Karpas-422 (cell line): ENCODE measurements at regions not wholly inside any gene's neighbourhood (a gene's known extent, or its start where the extent isn't known, plus 50 kb on each side); places are given as distances from the start of the nearest gene placed in this dataset.
"Not testable (repeated sequence)": the region's sequence is repeated elsewhere in the genome, so short reads cannot be mapped to it uniquely, and the experiment has no call there.

Source experiments
- DNase-seq: peaks from one replicate; pipeline ENCODE4 v3.0.0-alpha.2; 2015
- H2AFZ ChIP-seq: fragments of 200-600 bp; sonication (generic); 2 replicates; pipeline ENCODE4 v1.6.1; 2014; ENCODE audit warnings: antibody characterized with exemption, low read length, mixed read lengths
- H3K27ac ChIP-seq: fragments of 200-600 bp; sonication (generic); 2 replicates; pipeline ENCODE4 v1.5.1; 2014; ENCODE audit warnings: mild to moderate bottlenecking, low read length, moderate library complexity
- H3K27me3 ChIP-seq: fragments of 200-600 bp; sonication (generic); 2 replicates; pipeline ENCODE4 v1.6.1; 2014; ENCODE audit warnings: low read length, mixed read lengths
- H3K36me3 ChIP-seq: fragments of 200-600 bp; sonication (generic); 2 replicates; pipeline ENCODE4 v1.6.1; 2014; ENCODE audit warnings: low read length, mixed read lengths; ENCODE audit not compliant: insufficient read depth
- H3K4me1 ChIP-seq: fragments of 200-600 bp; sonication (generic); 2 replicates; pipeline ENCODE4 v1.6.1; 2014; ENCODE audit warnings: mild to moderate bottlenecking, low read length, mixed read lengths
- H3K4me2 ChIP-seq: fragments of 200-600 bp; sonication (generic); 2 replicates; pipeline ENCODE4 v1.6.1; 2014; ENCODE audit warnings: low read length, low read depth, mild to moderate bottlenecking; ENCODE audit not compliant: poor library complexity, severe bottlenecking
- H3K4me3 ChIP-seq: fragments of 200-600 bp; sonication (generic); 2 replicates; pipeline ENCODE4 v1.5.1; 2014; ENCODE audit warnings: mild to moderate bottlenecking, antibody characterized with exemption, low read length, mixed read lengths
- H3K79me2 ChIP-seq: fragments of 200-600 bp; sonication (generic); 2 replicates; pipeline ENCODE4 v1.6.1; 2014; ENCODE audit warnings: mild to moderate bottlenecking, low read length, mixed read lengths
- H3K9ac ChIP-seq: fragments of 200-600 bp; sonication (generic); 2 replicates; pipeline ENCODE4 v1.6.0; 2014; ENCODE audit warnings: low read length
- H3K9me2 ChIP-seq: fragments of 200-600 bp; sonication (generic), shearing (Covaris generic); replicated peaks from 2 replicates; pipeline ENCODE4 v1.6.0; 2014; ENCODE audit warnings: mild to moderate bottlenecking, low read length, moderate library complexity; ENCODE audit not compliant: insufficient read depth
- H3K9me3 ChIP-seq: fragments of 300-700, 200-600 bp; sonication (generic); 2 replicates; pipeline ENCODE4 v1.6.1; 2014; ENCODE audit warnings: low read length, mixed read lengths
- H4K20me1 ChIP-seq: fragments of 200-600 bp; sonication (generic); 2 replicates; pipeline ENCODE4 v1.6.1; 2014; ENCODE audit warnings: mild to moderate bottlenecking, antibody characterized with exemption, low read length, low read depth; ENCODE audit not compliant: insufficient read depth

DNA sequence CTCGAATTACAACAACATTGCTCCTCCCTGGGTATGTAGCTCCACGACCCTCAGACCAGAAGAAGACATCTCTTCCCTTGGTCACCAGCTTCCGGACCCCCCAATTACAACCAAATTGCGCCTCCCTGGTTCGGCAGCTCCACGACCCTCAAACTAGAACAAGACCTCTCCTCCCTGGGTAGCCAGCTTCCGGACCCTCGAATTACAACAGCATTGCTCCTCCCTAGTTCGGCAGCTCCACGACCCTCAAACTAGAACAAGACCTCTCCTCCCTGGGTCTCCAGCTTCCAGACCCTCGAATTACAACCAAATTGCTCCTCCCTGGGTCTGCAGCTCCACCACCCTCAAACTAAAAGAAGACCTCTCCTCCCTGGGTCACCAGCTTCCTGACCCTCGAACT, 322.7 kb downstream of the PREX1 start:
- DNase-seq, H3K4me1 ChIP-seq, H3K9ac ChIP-seq, H3K79me2 ChIP-seq, H3K27ac ChIP-seq, H2AFZ ChIP-seq, H3K9me2 ChIP-seq, H3K4me2 ChIP-seq, H3K27me3 ChIP-seq, H3K9me3 ChIP-seq, H3K4me3 ChIP-seq, H3K36me3 ChIP-seq, H4K20me1 ChIP-seq: not testable (repeated sequence)

DNA sequence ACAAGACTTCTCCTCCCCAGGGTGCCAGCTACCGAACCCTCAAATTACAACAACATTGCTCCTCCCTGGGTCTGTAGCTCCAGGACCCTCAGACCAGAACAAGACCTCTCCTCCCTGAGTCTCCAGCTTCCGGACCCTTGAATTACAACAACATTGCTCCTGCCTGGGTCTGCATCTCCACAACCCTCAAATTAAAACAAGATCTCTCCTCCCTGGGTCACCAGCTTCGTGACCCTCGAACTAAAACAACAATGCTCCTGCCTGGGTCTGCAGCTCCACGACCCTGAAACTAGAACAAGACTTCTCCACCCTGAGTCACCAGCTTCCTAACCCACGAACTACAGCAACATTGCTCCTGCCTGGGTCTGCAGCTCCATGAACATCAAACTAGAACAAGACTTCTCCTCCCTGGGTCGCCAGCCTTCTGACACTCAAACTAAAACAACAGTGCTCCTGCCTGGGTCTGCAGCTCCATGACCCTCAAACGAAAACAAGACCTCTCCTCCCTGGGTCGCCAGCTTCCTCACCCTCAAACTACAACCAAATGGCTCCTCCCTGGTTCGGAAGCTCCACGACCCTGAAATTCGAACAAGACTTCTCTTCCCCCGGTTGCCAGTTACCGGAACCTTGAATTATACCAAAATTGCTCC, 324.5 kb downstream of the PREX1 start:
- DNase-seq, result no peak
- no peaks in the 10 kb centered on the region for H3K27me3 ChIP-seq
- H3K9ac ChIP-seq, result no peak overlapping the region
- no peaks in the 10 kb centered on the region for H3K9me3 ChIP-seq
- H2AFZ ChIP-seq, result no peak overlapping the region
- H3K4me3 ChIP-seq, result no peak overlapping the region
- no peak overlapping the region for H3K27ac ChIP-seq
- H3K9me2 ChIP-seq, result no peaks in the 10 kb centered on the region
- no peak overlapping the region for H3K4me2 ChIP-seq
- H3K4me1 ChIP-seq, result no peaks in the 10 kb centered on the region
- H3K79me2 ChIP-seq, result no peaks in the 10 kb centered on the region
- H4K20me1 ChIP-seq, result no peaks in the 10 kb centered on the region
- H3K36me3 ChIP-seq, result no peaks in the 10 kb centered on the region

- Histone ChIP-seq H3K27ac (no peak overlapping the region), H3K27me3 (no peaks in the 10 kb centered on the region), H3K79me2 (no peaks in the 10 kb centered on the region), H3K9me2 (no peaks in the 10 kb centered on the region), H2AFZ (no peak overlapping the region), H3K4me3 (no peak overlapping the region), H3K36me3 (no peaks in the 10 kb centered on the region), H3K4me2 (no peak overlapping the region), H4K20me1 (no peaks in the 10 kb centered on the region), H3K4me1 (no peaks in the 10 kb centered on the region), H3K9ac (no peak overlapping the region), H3K9me3 (no peaks in the 10 kb centered on the region)
- no peak for DNase-seq
Observed at GRCh38 chr20:48502758-48503157, 325.0 kb downstream of the PREX1 start.

DNA sequence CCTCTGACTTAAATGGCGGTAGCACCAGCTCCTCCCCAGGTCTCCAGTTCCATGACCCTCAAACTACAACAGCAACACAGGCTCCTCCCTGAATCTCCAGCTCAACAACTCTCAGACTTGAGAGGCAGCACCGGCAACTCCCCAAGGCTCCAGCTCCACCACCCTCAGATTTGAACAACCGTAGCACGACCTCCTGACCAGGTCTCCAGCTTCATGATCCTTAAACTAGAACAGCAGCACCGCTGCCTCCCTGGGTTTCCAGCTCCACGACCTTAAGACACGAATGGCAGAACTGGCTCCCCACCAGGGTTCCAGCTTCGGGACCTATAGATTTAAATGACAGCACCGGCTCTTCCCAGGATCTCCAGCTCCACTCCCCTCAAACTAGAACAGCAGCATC, 325.8 kb downstream of the PREX1 start:
- DNase-seq, result no peak
- Histone ChIP-seq H4K20me1 (no peaks in the 10 kb centered on the region), H2AFZ (no peak overlapping the region), H3K36me3 (no peaks in the 10 kb centered on the region), H3K9me3 (no peaks in the 10 kb centered on the region), H3K27me3 (no peaks in the 10 kb centered on the region), H3K9me2 (no peaks in the 10 kb centered on the region), H3K9ac (no peak overlapping the region), H3K4me2 (no peak overlapping the region), H3K4me1 (no peaks in the 10 kb centered on the region), H3K79me2 (no peaks in the 10 kb centered on the region), H3K4me3 (no peak overlapping the region), H3K27ac (no peak overlapping the region)

GRCh38 chr20:48500900-48501299, 326.9 kb downstream of the PREX1 start:
- not testable (repeated sequence) for H3K9ac ChIP-seq, H3K4me2 ChIP-seq, DNase-seq, H3K79me2 ChIP-seq, H3K4me1 ChIP-seq, H3K9me3 ChIP-seq, H3K27ac ChIP-seq, H3K4me3 ChIP-seq, H3K36me3 ChIP-seq, H3K27me3 ChIP-seq, H3K9me2 ChIP-seq, H4K20me1 ChIP-seq, H2AFZ ChIP-seq

DNA sequence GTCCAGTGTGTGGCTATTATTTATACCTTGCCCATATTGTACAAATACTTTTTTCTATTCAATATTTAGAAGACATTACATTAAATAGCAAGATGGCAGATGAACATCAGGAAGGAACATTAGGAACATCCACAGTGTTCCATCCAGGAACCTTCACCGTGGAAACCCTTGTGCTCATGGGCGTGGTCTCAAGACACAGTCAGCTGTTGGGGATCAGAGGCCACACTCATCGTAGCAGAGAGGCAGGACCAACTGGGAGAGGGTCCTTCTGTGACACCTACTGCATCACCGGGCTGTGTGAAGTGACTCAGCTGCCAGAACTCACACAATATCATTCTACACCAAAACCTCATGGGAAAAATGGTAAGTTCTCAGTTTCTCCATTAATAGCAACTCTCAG, 328.9 kb downstream of the PREX1 start:
- H3K36me3 ChIP-seq, H4K20me1 ChIP-seq, H3K9me2 ChIP-seq, H3K9ac ChIP-seq, H3K27me3 ChIP-seq, H2AFZ ChIP-seq, DNase-seq, H3K27ac ChIP-seq, H3K4me3 ChIP-seq, H3K9me3 ChIP-seq, H3K4me2 ChIP-seq, H3K79me2 ChIP-seq, H3K4me1 ChIP-seq: not testable (repeated sequence)

DNA sequence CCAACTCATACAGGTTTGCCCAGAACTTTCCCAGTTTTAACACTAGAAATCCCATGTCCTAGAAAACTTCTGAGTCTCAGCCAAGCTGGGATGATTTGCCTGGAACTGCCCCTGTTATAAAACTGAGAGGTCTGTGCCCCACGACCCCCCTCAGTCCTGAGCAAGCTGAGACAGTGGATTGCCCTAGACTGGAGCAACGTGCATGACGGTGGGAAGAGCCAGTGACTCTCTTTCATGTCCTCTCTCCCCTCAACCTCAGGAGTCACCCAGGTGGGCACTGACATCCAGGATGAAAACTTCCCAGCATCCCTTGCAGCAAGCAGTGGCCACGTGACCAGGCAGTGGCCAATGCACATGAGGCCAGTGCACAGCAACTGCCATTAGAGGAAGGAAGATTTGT, 329.7 kb downstream of the PREX1 start:
- H2AFZ ChIP-seq, H4K20me1 ChIP-seq, H3K27me3 ChIP-seq, H3K36me3 ChIP-seq, H3K27ac ChIP-seq, H3K9me3 ChIP-seq, H3K4me1 ChIP-seq, H3K4me2 ChIP-seq, H3K9ac ChIP-seq, DNase-seq, H3K79me2 ChIP-seq, H3K4me3 ChIP-seq, H3K9me2 ChIP-seq: not testable (repeated sequence)

GRCh38 chr20:48493966-48494365, 333.8 kb downstream of the PREX1 start:
- Histone ChIP-seq H4K20me1 (no peaks in the 10 kb centered on the region; the same call in 1 of the 2 replicates), H3K27ac (no peak overlapping the region), H3K4me3 (no peak overlapping the region), H3K4me1 (no peaks in the 10 kb centered on the region), H3K9me2 (no peaks in the 10 kb centered on the region), H3K27me3 (no peaks in the 10 kb centered on the region), H3K9ac (no peak overlapping the region), H3K9me3 (no peaks in the 10 kb centered on the region), H2AFZ (no peak overlapping the region), H3K79me2 (no peaks in the 10 kb centered on the region), H3K36me3 (no peaks in the 10 kb centered on the region), H3K4me2 (no peak overlapping the region)
- DNase-seq, result no peak

GRCh38 chr20:48493331-48493730, 334.5 kb downstream of the PREX1 start:
- not testable (repeated sequence) for H3K27ac ChIP-seq, H4K20me1 ChIP-seq, H3K36me3 ChIP-seq, H3K4me1 ChIP-seq, H3K79me2 ChIP-seq, H3K9ac ChIP-seq, H3K9me2 ChIP-seq, H3K4me2 ChIP-seq, H3K27me3 ChIP-seq, DNase-seq, H3K9me3 ChIP-seq, H2AFZ ChIP-seq, H3K4me3 ChIP-seq
